RWPE2 (cell line): ENCODE measurements at regions not wholly inside any gene's neighbourhood (a gene's known extent, or its start where the extent isn't known, plus 50 kb on each side); places are given as distances from the start of the nearest gene placed in this dataset.

ENCODE experiments used
- ATAC-seq: fragments of 200-7000 bp; cut with Tn5 transposase; 3 replicates; pipeline ENCODE4 v1.9.1; 2021; ENCODE audit warnings: low read depth
- DNase-seq: peaks from one replicate; pipeline ENCODE4 v3.0.0-alpha.2; 2020; ENCODE audit warnings: low spot score
- H3K27ac ChIP-seq: fragments of 450-650 bp; 2 replicates; pipeline ENCODE4 v1.5.1; 2017; ENCODE audit warnings: mild to moderate bottlenecking; ENCODE audit not compliant: poor library complexity, severe bottlenecking
- H3K27me3 ChIP-seq: fragments of 250-450 bp; sonication (Bioruptor Pico); 2 replicates; pipeline ENCODE4 v1.5.1; 2021; ENCODE audit warnings: mild to moderate bottlenecking, moderate library complexity; ENCODE audit not compliant: insufficient read depth, poor library complexity, severe bottlenecking
- H3K36me3 ChIP-seq: fragments of 250-450 bp; sonication (Bioruptor Pico); 2 replicates; pipeline ENCODE4 v1.5.1; 2020; ENCODE audit warnings: low read depth, mild to moderate bottlenecking, moderate library complexity
- H3K4me1 ChIP-seq: fragments of 250-450 bp; sonication (Bioruptor Pico); 2 replicates; pipeline ENCODE4 v1.5.1; 2021; ENCODE audit warnings: mild to moderate bottlenecking, moderate library complexity; ENCODE audit not compliant: insufficient read depth, poor library complexity, severe bottlenecking
- H3K4me3 ChIP-seq: fragments of 250-450 bp; sonication (Bioruptor Pico); 2 replicates; pipeline ENCODE4 v1.5.1; 2021; ENCODE audit warnings: mild to moderate bottlenecking, moderate library complexity; ENCODE audit not compliant: severe bottlenecking
- H3K9me3 ChIP-seq: fragments of 250-450 bp; sonication (Bioruptor Pico); 2 replicates; pipeline ENCODE4 v1.5.1; 2021; ENCODE audit warnings: mild to moderate bottlenecking, moderate library complexity; ENCODE audit not compliant: severe bottlenecking
- TF ChIP-seq, protein P1 (sequence below): fragments of 450-650 bp; IDR thresholded peaks from one replicate; pipeline ENCODE4 v1.5.1; 2017; ENCODE audit warnings: mild to moderate bottlenecking, moderate library complexity; ENCODE audit not compliant: poor library complexity, severe bottlenecking

DNA sequence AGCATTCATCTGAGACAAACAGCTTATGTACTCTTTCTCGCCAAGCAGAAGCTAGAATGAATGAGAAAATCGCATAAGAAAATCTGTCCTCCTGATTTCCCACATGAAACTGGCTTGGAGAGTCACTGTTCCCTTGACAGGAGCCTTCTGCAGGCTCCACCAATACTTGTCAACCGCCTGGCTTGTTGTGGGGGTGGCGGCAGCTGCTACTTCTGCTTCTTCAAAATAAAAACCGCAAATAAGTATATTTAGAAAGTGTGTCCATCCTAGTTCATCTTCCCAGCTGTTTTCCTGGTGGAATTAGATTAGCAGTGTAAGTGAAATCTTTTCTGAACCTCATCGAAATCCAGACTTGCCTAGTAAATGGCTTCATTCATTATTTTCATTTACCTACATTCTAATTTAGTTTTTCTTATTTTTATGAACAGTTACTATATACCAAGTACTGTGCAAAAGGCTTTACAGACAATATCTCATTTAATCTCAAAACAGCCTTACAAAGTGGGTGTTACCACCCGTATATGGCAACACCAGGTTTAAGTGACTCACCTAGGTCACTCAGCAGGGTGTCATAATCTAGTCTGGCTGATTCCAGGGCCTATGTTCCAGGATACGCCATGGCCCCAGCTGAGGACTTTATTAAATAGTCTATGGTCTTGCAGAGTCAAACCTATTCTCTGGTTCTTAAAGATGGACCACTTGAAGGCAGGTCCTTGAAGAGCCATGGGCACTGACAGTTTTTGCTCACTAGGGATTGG is 104.6 kb upstream of the IGFBP7 start:
- Histone ChIP-seq H3K4me1 (no peaks in the 10 kb centered on the region), H3K36me3 (no peaks in the 10 kb centered on the region), H3K27me3 (no peaks in the 10 kb centered on the region), H3K9me3 (peaks cover 2% of the 10 kb centered on the region), H3K4me3 (no peak overlapping the region), H3K27ac (no peak overlapping the region)
- TF ChIP-seq, protein P1, sequence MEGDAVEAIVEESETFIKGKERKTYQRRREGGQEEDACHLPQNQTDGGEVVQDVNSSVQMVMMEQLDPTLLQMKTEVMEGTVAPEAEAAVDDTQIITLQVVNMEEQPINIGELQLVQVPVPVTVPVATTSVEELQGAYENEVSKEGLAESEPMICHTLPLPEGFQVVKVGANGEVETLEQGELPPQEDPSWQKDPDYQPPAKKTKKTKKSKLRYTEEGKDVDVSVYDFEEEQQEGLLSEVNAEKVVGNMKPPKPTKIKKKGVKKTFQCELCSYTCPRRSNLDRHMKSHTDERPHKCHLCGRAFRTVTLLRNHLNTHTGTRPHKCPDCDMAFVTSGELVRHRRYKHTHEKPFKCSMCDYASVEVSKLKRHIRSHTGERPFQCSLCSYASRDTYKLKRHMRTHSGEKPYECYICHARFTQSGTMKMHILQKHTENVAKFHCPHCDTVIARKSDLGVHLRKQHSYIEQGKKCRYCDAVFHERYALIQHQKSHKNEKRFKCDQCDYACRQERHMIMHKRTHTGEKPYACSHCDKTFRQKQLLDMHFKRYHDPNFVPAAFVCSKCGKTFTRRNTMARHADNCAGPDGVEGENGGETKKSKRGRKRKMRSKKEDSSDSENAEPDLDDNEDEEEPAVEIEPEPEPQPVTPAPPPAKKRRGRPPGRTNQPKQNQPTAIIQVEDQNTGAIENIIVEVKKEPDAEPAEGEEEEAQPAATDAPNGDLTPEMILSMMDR = no peak
- ATAC-seq (no peak; the same call in 2 of the 3 replicates), DNase-seq (no peak)

DNA sequence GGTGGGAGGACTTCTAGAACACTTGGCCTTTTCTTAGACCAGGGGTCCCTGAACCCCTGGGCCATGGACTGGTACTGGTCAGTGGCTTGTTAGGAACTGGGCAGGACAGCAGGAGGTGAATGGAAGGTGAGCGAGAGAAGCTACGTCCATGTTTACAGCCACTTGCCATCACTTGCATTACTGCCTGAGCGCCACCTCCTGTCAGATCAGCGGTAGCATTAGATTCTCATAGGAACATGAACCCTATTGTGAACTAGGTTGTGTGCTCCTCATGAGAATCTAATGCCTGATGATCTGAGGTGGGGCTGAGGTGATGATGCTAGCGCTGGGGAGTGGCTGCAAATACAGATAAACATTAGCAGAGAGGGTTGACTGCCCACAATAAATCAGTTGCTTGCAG is 100.9 kb upstream of the IGFBP7 start:
- TF ChIP-seq, protein P1 = no peak
- Histone ChIP-seq H3K27ac (no peak overlapping the region), H3K36me3 (no peaks in the 10 kb centered on the region), H3K27me3 (no peaks in the 10 kb centered on the region), H3K4me3 (no peak overlapping the region), H3K9me3 (no peaks in the 10 kb centered on the region), H3K4me1 (no peaks in the 10 kb centered on the region)
- ATAC-seq (no peak), DNase-seq (no peak)

DNA sequence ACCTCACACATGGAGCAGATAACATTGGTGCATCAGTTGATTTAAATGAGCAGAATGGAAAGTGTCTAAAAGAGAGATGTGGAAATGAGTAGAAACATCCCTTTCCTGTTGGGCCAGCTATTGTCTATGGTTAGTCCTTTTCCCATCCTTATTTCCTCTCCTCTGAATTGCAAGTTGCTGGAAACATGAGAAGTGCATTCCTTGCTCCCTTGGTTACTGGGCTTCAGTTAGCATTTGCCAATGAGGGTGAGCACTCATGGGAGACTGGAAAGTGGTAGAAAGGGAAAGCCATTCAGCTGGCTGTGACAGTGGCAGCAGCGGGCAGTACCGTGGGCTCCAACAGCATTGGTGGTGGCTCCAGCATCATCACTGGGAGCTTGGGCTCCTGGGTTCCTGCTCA is 96.0 kb upstream of the IGFBP7 start:
- no peak for ATAC-seq
- H3K4me1 ChIP-seq = no peaks in the 10 kb centered on the region
- no peaks in the 10 kb centered on the region for H3K36me3 ChIP-seq
- TF ChIP-seq, protein P1 = no peak
- no peak overlapping the region for H3K4me3 ChIP-seq
- H3K27me3 ChIP-seq = no peaks in the 10 kb centered on the region
- H3K9me3 ChIP-seq = no peaks in the 10 kb centered on the region
- no peak overlapping the region for H3K27ac ChIP-seq
- no peak for DNase-seq

- Histone ChIP-seq H3K27me3 (no peaks in the 10 kb centered on the region), H3K9me3 (no peaks in the 10 kb centered on the region), H3K27ac (no peak overlapping the region), H3K4me1 (no peaks in the 10 kb centered on the region), H3K4me3 (no peak overlapping the region), H3K36me3 (no peaks in the 10 kb centered on the region)
- TF ChIP-seq, protein P1 = no peak
- ATAC-seq (no peak), DNase-seq (no peak)
Measured at GRCh38 chr4:57205580-57205979, 95.4 kb upstream of the IGFBP7 start.

GRCh38 chr4:57200799-57201327 is 90.7 kb upstream of the IGFBP7 start:
- no peak for DNase-seq
- Histone ChIP-seq H3K27me3 (no peaks in the 10 kb centered on the region), H3K4me1 (no peaks in the 10 kb centered on the region), H3K9me3 (no peaks in the 10 kb centered on the region), H3K36me3 (no peaks in the 10 kb centered on the region), H3K27ac (no peak overlapping the region), H3K4me3 (no peak overlapping the region)
- no peak for ATAC-seq
- TF ChIP-seq, protein P1 = no peak
